HepG2 (cell line): ENCODE measurements at regions not wholly inside any gene's neighbourhood (a gene's known extent, or its start where the extent isn't known, plus 50 kb on each side); places are given as distances from the start of the nearest gene placed in this dataset.
A peak's percentile ranks its signal among the peaks of the same experiment; 100 is the strongest.

Experiments used
- AGO2 ChIP-seq: fragments of 200-400 bp; formaldehyde crosslinking; optimal IDR thresholded peaks from 2 replicates; pipeline ENCODE3; 2017; ENCODE audit warnings: mild to moderate bottlenecking, low read depth, low read length, moderate library complexity
- ARHGAP35 ChIP-seq: sonication (generic); formaldehyde crosslinking; IDR thresholded peaks from 2 replicates; pipeline ENCODE4 v1.9.0; 2022; ENCODE audit warnings: mild to moderate bottlenecking, inconsistent platforms, moderate library complexity, missing genetic modification reagents, borderline replicate concordance
- BRF2 ChIP-seq: sonication (generic); formaldehyde crosslinking; IDR thresholded peaks from 2 replicates; pipeline ENCODE4 v1.8.1; 2022; ENCODE audit warnings: mild to moderate bottlenecking, missing genetic modification reagents
- CEBPG ChIP-seq: IDR thresholded peaks from 2 replicates; pipeline ENCODE4 v1.6.1; 2016
- CENPT ChIP-seq: sonication (generic); formaldehyde crosslinking; IDR thresholded peaks from 2 replicates; pipeline ENCODE4 v1.8.0; 2022; ENCODE audit warnings: low read depth, mild to moderate bottlenecking, moderate library complexity, missing genetic modification reagents
- CHD4 ChIP-seq: fragments of 200-600 bp; sonication (generic); IDR thresholded peaks from 2 replicates; pipeline ENCODE4 v1.7.0; 2017; ENCODE audit warnings: mild to moderate bottlenecking, low read length, borderline replicate concordance
- ELF1 ChIP-seq: sonication (generic); formaldehyde crosslinking; IDR thresholded peaks from 2 replicates; pipeline ENCODE4 v1.4.0; 2020; ENCODE audit warnings: missing genetic modification reagents
- HMG20B ChIP-seq: conservative IDR thresholded peaks from 2 replicates; pipeline ENCODE4 v1.6.1; 2016; ENCODE audit warnings: missing genetic modification reagents, missing compliant biosample characterization
- MLLT10 ChIP-seq: sonication (generic); formaldehyde crosslinking; IDR thresholded peaks from 2 replicates; pipeline ENCODE4 v1.4.0; 2020; ENCODE audit warnings: missing genetic modification reagents
- MLX ChIP-seq: IDR thresholded peaks from 2 replicates; pipeline ENCODE4 v1.6.1; 2016
- MTF1 ChIP-seq: sonication (generic); formaldehyde crosslinking; IDR thresholded peaks from 2 replicates; pipeline ENCODE4 v1.5.0; 2020; ENCODE audit warnings: missing genetic modification reagents
- NFE2L2 ChIP-seq: fragments of 150-350 bp; IDR thresholded peaks from 2 replicates; pipeline ENCODE4 v1.6.1; 2014; ENCODE audit warnings: low read length
- PCBP2 ChIP-seq: fragments of 200-400 bp; formaldehyde crosslinking; optimal IDR thresholded peaks from 2 replicates; pipeline ENCODE3; 2018; ENCODE audit warnings: low read length, low read depth; ENCODE audit not compliant: poor library complexity, severe bottlenecking
- REPIN1 ChIP-seq: sonication (generic); formaldehyde crosslinking; IDR thresholded peaks from 2 replicates; pipeline ENCODE4 v1.8.0; 2022; ENCODE audit warnings: missing genetic modification reagents, low read depth, mild to moderate bottlenecking, borderline replicate concordance
- RFX1 ChIP-seq: fragments of 450-650 bp; IDR thresholded peaks from 2 replicates; pipeline ENCODE4 v1.6.1; 2017
- SOX6 ChIP-seq, 2 experiments: fragments of 450-650 bp in 1 of 2; sonication (generic) in 1 of 2; formaldehyde crosslinking in 1 of 2; IDR thresholded peaks; 2 replicates each; pipeline versions ENCODE4 v1.4.0 to v1.6.1; 2017 to 2020; ENCODE audit warnings: antibody characterized with exemption in 1 of 2, mild to moderate bottlenecking in 1 of 2, missing genetic modification reagents in 1 of 2
- SRF ChIP-seq: IDR thresholded peaks from 2 replicates; pipeline ENCODE4 v1.6.1; 2011; ENCODE audit warnings: mild to moderate bottlenecking, low read depth, low read length, moderate library complexity
- XBP1 ChIP-seq: sonication (generic); formaldehyde crosslinking; IDR thresholded peaks from 2 replicates; pipeline ENCODE4 v1.5.0; 2020; ENCODE audit warnings: missing genetic modification reagents
- ZNF10 ChIP-seq: sonication (generic); formaldehyde crosslinking; IDR thresholded peaks from 2 replicates; pipeline ENCODE4 v1.4.0; 2020; ENCODE audit warnings: mild to moderate bottlenecking, low read depth, missing genetic modification reagents, borderline replicate concordance
- ZNF121 ChIP-seq: sonication (generic); formaldehyde crosslinking; IDR thresholded peaks from 2 replicates; pipeline ENCODE4 v1.5.0; 2020; ENCODE audit warnings: mild to moderate bottlenecking, missing genetic modification reagents
- ZNF253 ChIP-seq: sonication (generic); formaldehyde crosslinking; IDR thresholded peaks from 2 replicates; pipeline ENCODE4 v1.8.0; 2022; ENCODE audit warnings: mild to moderate bottlenecking, missing genetic modification reagents, borderline replicate concordance
- ZNF30 ChIP-seq: sonication (generic); formaldehyde crosslinking; IDR thresholded peaks from 2 replicates; pipeline ENCODE4 v1.5.0; 2020; ENCODE audit warnings: mild to moderate bottlenecking, missing genetic modification reagents
- ZNF337 ChIP-seq: sonication (generic); formaldehyde crosslinking; IDR thresholded peaks from 2 replicates; pipeline ENCODE4 v1.5.1; 2020; ENCODE audit warnings: missing genetic modification reagents, low read depth, mild to moderate bottlenecking, borderline replicate concordance
- ZNF382 ChIP-seq: sonication (generic); formaldehyde crosslinking; IDR thresholded peaks from 2 replicates; pipeline ENCODE4 v1.5.0; 2020; ENCODE audit warnings: missing genetic modification reagents, mild to moderate bottlenecking, borderline replicate concordance
- ZNF530 ChIP-seq: sonication (generic); formaldehyde crosslinking; IDR thresholded peaks from 2 replicates; pipeline ENCODE4 v1.5.0; 2020; ENCODE audit warnings: low read depth, mild to moderate bottlenecking, missing genetic modification reagents
- ZNF546 ChIP-seq: sonication (generic); formaldehyde crosslinking; conservative IDR thresholded peaks from 2 replicates; pipeline ENCODE4 v1.8.1; 2023; ENCODE audit warnings: mild to moderate bottlenecking, missing genetic modification reagents
- ZNF556 ChIP-seq: sonication (generic); formaldehyde crosslinking; IDR thresholded peaks from 2 replicates; pipeline ENCODE4 v1.4.0; 2020; ENCODE audit warnings: mild to moderate bottlenecking, missing genetic modification reagents, borderline replicate concordance
- ZNF7 ChIP-seq: IDR thresholded peaks from 2 replicates; pipeline ENCODE4 v1.6.1; 2016; ENCODE audit warnings: missing biosample characterization, missing genetic modification reagents
- ZNF710 ChIP-seq: sonication (generic); formaldehyde crosslinking; IDR thresholded peaks from 2 replicates; pipeline ENCODE4 v1.5.0; 2020; ENCODE audit warnings: mild to moderate bottlenecking, missing genetic modification reagents, borderline replicate concordance
- ZNF761 ChIP-seq: sonication (generic); formaldehyde crosslinking; conservative IDR thresholded peaks from 2 replicates; pipeline ENCODE4 v1.4.0; 2020; ENCODE audit warnings: mild to moderate bottlenecking, missing genetic modification reagents
- ZNF777 ChIP-seq: sonication (generic); formaldehyde crosslinking; IDR thresholded peaks from 2 replicates; pipeline ENCODE4 v1.4.0; 2020; ENCODE audit warnings: missing genetic modification reagents

GRCh38 chr7:131076711-131077181 lies 250.9 kb upstream of the MKLN1 start (continued):
- TF ChIP-seq ZNF710 (CRISPR knock-in tag), result peak; percentile 85; the same call in 1 of the 2 replicates
- TF ChIP-seq BRF2 (CRISPR knock-in tag), result no peak
- no peak for TF ChIP-seq ZNF761 (CRISPR knock-in tag)
- TF ChIP-seq ZNF7, result no peak
- TF ChIP-seq REPIN1 (CRISPR knock-in tag), result peak; percentile 58; the same call in 1 of the 2 replicates
- no peak for TF ChIP-seq ZNF30 (CRISPR knock-in tag)
- no peak for TF ChIP-seq MLLT10 (CRISPR knock-in tag)
- TF ChIP-seq CHD4, result no peak
- TF ChIP-seq NFE2L2, result no peak
- TF ChIP-seq ARHGAP35 (CRISPR knock-in tag), result no peak
- peak; percentile 23; the same call in 1 of the 2 replicates for TF ChIP-seq ZNF556 (CRISPR knock-in tag)
- TF ChIP-seq ZNF530 (CRISPR knock-in tag), result no peak
- no peak for TF ChIP-seq ZNF253 (CRISPR knock-in tag)
- TF ChIP-seq PCBP2, result no peak
- no peak for TF ChIP-seq ZNF382 (CRISPR knock-in tag)
- TF ChIP-seq AGO2, result no peak
- no peak for TF ChIP-seq ZNF337 (CRISPR knock-in tag)
- no peak for TF ChIP-seq ZNF777 (CRISPR knock-in tag)
- no peak for TF ChIP-seq MTF1 (CRISPR knock-in tag)
- TF ChIP-seq SRF, result no peak
- TF ChIP-seq ELF1 (CRISPR knock-in tag), result peak; percentile 89
- TF ChIP-seq RFX1, result no peak
- TF ChIP-seq HMG20B (CRISPR knock-in tag), result peak; percentile 62; the same call in 1 of the 2 replicates
- no peak for TF ChIP-seq CENPT
- no peak for TF ChIP-seq ZNF546 (CRISPR knock-in tag)
- TF ChIP-seq CEBPG (CRISPR knock-in tag), result peak; percentile 68
- TF ChIP-seq ZNF10 (CRISPR knock-in tag), result no peak
- no peak for TF ChIP-seq SOX6 (IDR thresholded peaks at IDR 0.05)
- peak; percentile 97 for TF ChIP-seq SOX6 (CRISPR knock-in tag; IDR thresholded peaks at IDR 0.05)
- TF ChIP-seq ZNF121 (CRISPR knock-in tag), result peak; percentile 36; the same call in 1 of the 2 replicates
- TF ChIP-seq MLX (CRISPR knock-in tag), result peak; percentile 69
- TF ChIP-seq XBP1 (CRISPR knock-in tag), result no peak
